ENCODE measurements at regions not wholly inside any gene's neighbourhood (a gene's known extent, or its start where the extent isn't known, plus 50 kb on each side); places are given as distances from the start of the nearest gene placed in this dataset.

DNA sequence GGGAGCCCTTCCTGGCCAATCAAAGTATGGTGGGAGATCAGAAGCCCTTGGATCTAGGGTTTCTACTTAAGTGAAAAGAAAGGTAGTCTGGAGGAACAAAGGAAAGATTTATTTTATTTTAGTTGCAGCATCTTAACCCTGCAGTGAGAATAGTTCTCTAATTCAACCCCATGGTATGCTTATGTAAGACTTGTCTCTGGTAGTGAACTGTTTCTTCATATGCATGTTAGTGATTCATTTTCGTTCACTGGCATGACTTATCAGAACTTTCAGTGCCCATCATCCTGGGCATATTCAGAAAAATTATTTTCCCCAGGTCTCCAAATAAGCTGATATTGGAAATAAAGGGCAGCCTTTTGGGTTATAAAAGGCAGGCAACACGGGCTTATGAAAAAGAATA is 1058.8 kb downstream of the NLGN4Y start:
- H3K4me3 Mint-ChIP-seq, result no peak overlapping the region
- H3K9me3 Mint-ChIP-seq, result no peaks in the 10 kb centered on the region
- no peak overlapping the region for H3K27ac Mint-ChIP-seq
- H3K27me3 Mint-ChIP-seq, result no peaks in the 10 kb centered on the region
- no peak for DNase-seq
- H3K4me1 Mint-ChIP-seq, result no peaks in the 10 kb centered on the region
- CTCF ChIA-PET, result no interaction called here
- H3K36me3 Mint-ChIP-seq, result no peaks in the 10 kb centered on the region

DNA sequence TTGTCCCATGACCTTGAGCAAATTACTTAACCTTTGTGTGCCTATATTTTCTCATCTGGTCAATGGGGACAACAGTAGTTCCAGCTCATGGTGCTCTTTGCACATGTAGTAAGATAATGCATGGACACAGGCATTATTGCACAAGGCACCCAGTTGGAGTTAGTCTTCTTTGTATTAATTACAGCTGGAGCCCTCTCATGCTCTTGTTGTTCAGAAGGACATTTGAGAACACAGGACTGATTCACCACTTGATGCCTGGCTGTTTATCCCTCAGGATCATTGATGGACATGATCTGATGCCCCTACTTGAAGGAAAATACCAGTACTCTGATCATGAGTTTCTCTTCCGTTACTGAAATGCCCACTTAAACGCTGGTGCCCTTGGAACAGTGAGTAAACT is 1068.6 kb downstream of the NLGN4Y start:
- CTCF ChIA-PET, result no interaction called here
- H3K9me3 Mint-ChIP-seq, result no peaks in the 10 kb centered on the region

DNA sequence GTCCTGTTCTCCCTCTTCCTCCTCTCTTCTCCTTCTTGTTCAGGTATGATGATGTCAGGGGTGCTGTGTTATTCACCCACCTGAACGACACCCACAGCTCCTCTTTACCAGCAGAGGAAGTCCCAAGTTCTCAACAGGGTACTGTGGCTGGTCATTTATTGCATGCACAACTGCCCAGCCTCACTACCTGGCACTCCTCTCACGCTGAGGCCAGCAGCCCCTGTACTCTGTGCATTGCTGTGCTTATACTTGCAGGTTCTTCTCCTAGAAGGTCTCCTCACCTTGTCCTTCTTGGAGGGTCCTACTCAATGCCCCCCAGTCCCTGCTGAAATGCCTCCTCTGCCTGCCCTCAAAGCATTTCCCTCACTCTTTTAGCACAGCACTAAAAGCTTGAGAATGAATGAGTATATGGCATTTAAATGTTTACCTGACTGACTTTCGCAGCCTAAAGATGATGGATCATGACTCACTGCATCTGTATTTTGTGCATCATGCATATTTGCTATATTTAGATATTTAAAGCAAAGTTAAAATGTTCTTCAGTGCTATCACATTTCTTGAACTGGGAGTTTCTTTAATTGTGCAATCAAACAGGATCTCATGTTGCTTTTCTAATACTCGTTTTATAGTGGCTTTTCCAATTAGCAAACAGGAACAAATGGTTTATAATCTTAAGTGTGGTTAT is 1069.3 kb downstream of the NLGN4Y start:
- no peaks in the 10 kb centered on the region for H3K36me3 Mint-ChIP-seq
- H3K4me1 Mint-ChIP-seq, result no peaks in the 10 kb centered on the region
- CTCF ChIA-PET, result no interaction called here
- no peaks in the 10 kb centered on the region for H3K9me3 Mint-ChIP-seq
- DNase-seq, result no peak
- no peaks in the 10 kb centered on the region for H3K27me3 Mint-ChIP-seq
- H3K27ac Mint-ChIP-seq, result no peak overlapping the region
- H3K4me3 Mint-ChIP-seq, result no peak overlapping the region

More for the DNA sequence above, 1068.6 kb downstream of the NLGN4Y start:
- Mint-ChIP-seq H3K4me1 (no peaks in the 10 kb centered on the region), H3K36me3 (no peaks in the 10 kb centered on the region), H3K27me3 (no peaks in the 10 kb centered on the region), H3K27ac (no peak overlapping the region), H3K4me3 (no peak overlapping the region)
- no peak for DNase-seq

DNA sequence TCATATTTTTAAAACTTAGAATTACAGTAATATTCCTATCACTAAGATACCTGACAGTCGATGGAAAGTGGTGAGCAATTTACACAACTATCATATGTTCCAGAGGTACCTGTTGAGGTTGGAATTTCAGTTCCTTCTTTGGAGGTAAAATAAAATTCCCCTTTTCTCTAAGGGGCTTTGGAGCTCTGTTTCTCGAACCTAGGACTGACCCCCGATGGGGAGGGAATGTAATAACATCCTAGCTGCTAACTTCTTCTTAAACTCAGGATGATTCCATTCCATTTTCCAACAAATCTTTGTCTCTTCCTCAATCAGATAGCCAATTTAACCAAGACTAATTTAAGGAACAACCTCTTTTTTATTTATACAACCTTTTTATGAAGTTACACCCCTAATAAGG is 1069.8 kb downstream of the NLGN4Y start:
- H3K27ac Mint-ChIP-seq, result no peak overlapping the region
- H3K27me3 Mint-ChIP-seq, result no peaks in the 10 kb centered on the region
- no peak for DNase-seq
- no peaks in the 10 kb centered on the region for H3K36me3 Mint-ChIP-seq
- H3K4me3 Mint-ChIP-seq, result no peak overlapping the region
- CTCF ChIA-PET, result no interaction called here
- no peaks in the 10 kb centered on the region for H3K4me1 Mint-ChIP-seq
- H3K9me3 Mint-ChIP-seq, result no peaks in the 10 kb centered on the region

DNA sequence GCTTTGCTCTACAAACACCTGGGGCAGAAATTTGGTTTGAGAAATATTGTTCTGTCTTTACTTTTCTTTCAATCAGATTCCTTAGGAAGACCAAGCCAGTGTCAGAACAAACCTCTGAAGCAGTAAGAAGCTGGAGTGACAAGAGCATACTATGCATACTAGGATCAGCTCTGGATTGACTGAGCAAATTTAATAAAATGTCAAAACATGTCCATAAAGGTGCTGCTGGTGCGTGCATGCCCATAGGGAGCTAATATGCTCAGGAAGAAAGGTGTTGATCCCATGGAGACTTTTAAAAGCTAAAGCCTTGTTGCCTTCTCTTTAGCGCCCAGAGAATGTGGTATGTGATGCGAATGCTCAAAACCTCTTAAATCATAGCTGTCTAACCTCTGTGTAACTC is 1076.2 kb downstream of the NLGN4Y start:
- H3K9me3 Mint-ChIP-seq, result no peaks in the 10 kb centered on the region
- CTCF ChIA-PET, result no interaction called here
- no peaks in the 10 kb centered on the region for H3K27me3 Mint-ChIP-seq
- no peaks in the 10 kb centered on the region for H3K36me3 Mint-ChIP-seq
- no peaks in the 10 kb centered on the region for H3K4me1 Mint-ChIP-seq
- H3K27ac Mint-ChIP-seq, result no peak overlapping the region
- no peak overlapping the region for H3K4me3 Mint-ChIP-seq
- DNase-seq, result no peak

DNA sequence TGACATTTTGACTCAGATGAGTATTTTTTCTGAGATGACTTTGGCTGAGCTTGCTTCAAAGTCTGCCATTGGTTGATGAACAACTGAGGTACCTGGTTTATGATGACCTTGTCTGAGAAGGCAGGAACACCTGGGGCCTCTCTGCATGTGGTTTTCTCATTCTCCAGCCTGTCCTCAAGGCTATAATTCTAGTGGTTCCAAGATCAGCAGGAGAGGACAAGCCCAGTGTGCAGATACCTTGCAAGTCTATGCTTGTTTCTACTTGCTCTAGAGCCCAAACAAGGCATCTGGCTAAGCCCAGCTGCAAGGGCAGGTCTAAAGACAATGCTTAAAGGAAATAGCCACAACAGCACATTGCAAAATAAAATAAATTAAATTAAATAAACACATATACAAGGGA is 1100.0 kb downstream of the NLGN4Y start:
- CTCF ChIA-PET, result no interaction called here
- Mint-ChIP-seq H3K4me3 (no peak overlapping the region), H3K27me3 (no peaks in the 10 kb centered on the region)

DNA sequence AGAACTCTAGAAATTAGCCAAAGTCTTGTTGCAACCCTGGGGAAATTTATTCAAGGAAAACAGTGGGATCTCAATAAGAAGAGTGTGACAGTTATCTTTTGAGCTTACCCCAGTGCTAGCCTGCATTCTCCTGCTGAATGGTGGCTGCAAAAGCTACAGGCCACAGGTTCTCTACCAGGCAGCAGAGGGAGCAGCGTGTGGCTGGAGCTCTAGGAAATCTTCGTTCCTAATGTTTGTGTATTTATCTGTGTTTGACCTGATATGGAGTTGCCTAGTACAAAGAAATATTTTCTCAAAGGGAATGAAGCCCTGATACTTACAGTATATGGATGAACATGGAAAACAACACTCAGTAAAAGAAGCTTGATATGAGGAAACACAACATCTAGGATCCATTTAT is 1100.6 kb downstream of the NLGN4Y start:
- Mint-ChIP-seq H3K27me3 (no peaks in the 10 kb centered on the region), H3K27ac (no peak overlapping the region), H3K36me3 (no peaks in the 10 kb centered on the region), H3K9me3 (no peaks in the 10 kb centered on the region), H3K4me1 (no peaks in the 10 kb centered on the region), H3K4me3 (no peak overlapping the region)
- DNase-seq, result no peak
- CTCF ChIA-PET, result no interaction called here

More for the DNA sequence above, 1100.0 kb downstream of the NLGN4Y start:
- no peak for DNase-seq
- H3K36me3 Mint-ChIP-seq, result no peaks in the 10 kb centered on the region
- no peak overlapping the region for H3K27ac Mint-ChIP-seq
- no peaks in the 10 kb centered on the region for H3K4me1 Mint-ChIP-seq
- H3K9me3 Mint-ChIP-seq, result no peaks in the 10 kb centered on the region

DNA sequence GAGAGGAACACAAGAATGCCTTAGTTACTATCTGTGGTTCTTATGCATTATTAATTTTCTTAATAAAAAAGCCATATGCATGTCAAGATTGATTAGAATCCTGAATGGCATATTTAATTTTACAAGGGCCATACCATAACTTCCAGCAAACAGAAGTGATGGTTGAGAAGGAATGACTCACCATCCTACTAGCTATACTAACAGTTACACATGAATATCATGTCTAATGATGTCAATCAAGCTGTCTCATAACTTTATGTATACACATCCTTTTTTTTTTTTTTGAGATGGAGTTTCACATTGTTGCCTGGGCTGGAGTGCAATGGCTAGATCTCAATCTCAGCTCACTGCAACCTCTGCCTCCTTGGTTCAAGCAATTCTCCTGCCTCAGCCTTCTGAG is 1123.9 kb downstream of the NLGN4Y start:
- Mint-ChIP-seq H3K27ac (no peak overlapping the region), H3K36me3 (no peaks in the 10 kb centered on the region), H3K9me3 (no peaks in the 10 kb centered on the region), H3K4me1 (no peaks in the 10 kb centered on the region), H3K4me3 (no peak overlapping the region), H3K27me3 (no peaks in the 10 kb centered on the region)
- CTCF ChIA-PET, result no interaction called here
- DNase-seq, result no peak

DNA sequence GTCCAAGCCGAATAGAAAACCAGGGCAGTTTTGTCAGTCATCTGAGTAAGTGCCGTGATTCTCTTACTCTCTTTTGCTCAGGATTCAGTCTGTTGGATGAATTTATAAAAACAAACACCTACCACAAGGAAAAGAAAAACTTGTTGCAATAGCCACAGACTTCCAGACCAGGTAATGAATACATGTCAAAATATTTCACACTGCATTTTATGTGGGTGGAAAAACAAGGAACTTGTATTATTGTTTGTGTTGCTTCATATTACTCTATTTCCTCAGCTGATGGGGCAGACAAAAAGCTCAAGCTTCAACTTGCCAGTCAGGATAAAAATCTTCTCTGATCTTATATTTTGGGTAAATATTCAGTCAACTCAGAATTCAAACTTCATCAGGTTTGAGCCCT is 1125.7 kb downstream of the NLGN4Y start:
- H3K9me3 Mint-ChIP-seq, result no peaks in the 10 kb centered on the region
- H3K36me3 Mint-ChIP-seq, result no peaks in the 10 kb centered on the region
- no peak overlapping the region for H3K4me3 Mint-ChIP-seq
- DNase-seq, result no peak
- H3K27me3 Mint-ChIP-seq, result no peaks in the 10 kb centered on the region
- CTCF ChIA-PET, result no interaction called here
- no peaks in the 10 kb centered on the region for H3K4me1 Mint-ChIP-seq
- H3K27ac Mint-ChIP-seq, result no peak overlapping the region

DNA sequence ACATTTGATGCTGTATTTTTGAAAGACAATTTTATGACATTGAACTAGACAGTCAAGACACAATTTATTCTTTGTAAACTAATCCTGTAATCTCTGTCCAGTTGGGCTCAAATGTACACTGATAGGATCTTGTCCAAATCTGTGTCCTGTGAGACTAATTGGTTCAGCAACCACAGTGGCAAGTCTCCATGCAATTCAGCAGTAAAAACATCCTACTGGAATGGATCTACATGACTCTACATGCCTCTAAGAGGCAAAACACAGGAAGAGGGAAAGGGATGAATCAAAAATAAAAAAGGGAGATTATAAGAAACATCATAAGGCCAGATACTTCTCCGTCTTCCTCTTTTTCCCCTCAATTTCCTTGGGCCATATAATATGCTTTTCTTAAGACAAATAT is 1164.2 kb downstream of the NLGN4Y start:
- Mint-ChIP-seq H3K27ac (no peak overlapping the region), H3K4me1 (no peaks in the 10 kb centered on the region), H3K36me3 (no peaks in the 10 kb centered on the region), H3K27me3 (no peaks in the 10 kb centered on the region), H3K4me3 (no peak overlapping the region), H3K9me3 (no peaks in the 10 kb centered on the region)
- CTCF ChIA-PET, result no interaction called here
- no peak for DNase-seq

DNA sequence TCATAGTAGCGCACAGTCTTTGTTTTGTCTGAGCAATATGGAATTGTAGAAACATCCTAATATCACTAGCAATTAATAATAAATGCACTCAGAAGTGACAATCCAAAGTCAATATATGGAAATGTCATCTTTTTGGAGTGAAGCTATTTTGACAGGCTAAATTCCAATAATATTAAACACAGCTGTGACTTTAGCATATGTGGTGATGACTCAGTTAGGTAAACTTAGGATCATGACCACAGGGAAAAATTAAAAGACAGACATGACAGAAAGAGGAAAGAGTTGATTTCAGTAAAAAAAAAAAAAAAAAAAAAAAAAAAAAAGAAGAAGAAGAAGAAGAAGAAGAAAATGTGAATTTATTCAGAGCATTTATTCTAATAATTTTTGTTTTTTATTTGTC is 1165.7 kb downstream of the NLGN4Y start:
- Mint-ChIP-seq H3K27me3 (no peaks in the 10 kb centered on the region), H3K9me3 (no peaks in the 10 kb centered on the region), H3K4me3 (no peak overlapping the region), H3K27ac (no peak overlapping the region), H3K4me1 (no peaks in the 10 kb centered on the region), H3K36me3 (no peaks in the 10 kb centered on the region)
- DNase-seq, result no peak
- CTCF ChIA-PET, result no interaction called here

DNA sequence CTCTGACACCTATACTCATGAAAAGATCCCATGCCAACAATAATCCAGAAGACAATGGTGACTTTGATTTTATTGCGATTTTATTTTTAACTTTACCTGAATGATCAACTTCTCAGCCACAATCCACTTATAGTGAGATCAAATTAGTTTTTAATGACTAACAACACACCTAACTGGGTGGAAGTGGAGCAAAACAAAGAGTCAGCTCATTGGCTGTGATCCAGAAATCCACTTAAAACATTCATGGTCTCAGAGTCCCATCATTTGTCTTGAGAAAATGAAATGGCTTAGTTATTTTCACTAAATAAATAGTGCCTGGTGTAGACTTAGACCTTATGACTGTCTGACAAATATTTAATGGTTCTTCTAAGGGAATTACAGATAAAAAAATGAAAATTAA is 1177.8 kb downstream of the NLGN4Y start:
- H3K27me3 Mint-ChIP-seq, result no peaks in the 10 kb centered on the region
- no peak for DNase-seq
- H3K36me3 Mint-ChIP-seq, result no peaks in the 10 kb centered on the region
- no peaks in the 10 kb centered on the region for H3K4me1 Mint-ChIP-seq
- H3K27ac Mint-ChIP-seq, result no peak overlapping the region
- H3K4me3 Mint-ChIP-seq, result no peak overlapping the region
- CTCF ChIA-PET, result no interaction called here
- H3K9me3 Mint-ChIP-seq, result no peaks in the 10 kb centered on the region

DNA sequence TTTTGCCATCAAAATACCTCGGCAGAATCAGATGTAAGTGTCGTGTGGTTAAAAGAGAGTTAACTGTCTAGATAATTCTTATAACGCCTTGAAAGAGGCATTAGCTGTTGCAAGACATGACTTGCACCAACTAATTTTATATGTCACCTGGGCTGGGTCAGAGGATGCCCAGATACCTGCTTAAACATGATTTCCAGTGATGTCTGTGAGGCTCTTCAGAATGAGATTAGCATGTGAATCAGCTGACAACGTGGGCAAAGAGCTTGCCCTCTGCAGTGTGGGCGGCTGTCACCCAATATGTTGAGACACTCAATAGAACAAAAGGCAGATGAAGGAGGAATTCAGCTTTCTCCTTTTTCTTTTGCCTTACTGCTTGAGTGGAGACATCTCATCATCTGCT is 1180.6 kb downstream of the NLGN4Y start:
- H3K36me3 Mint-ChIP-seq, result no peaks in the 10 kb centered on the region
- H3K9me3 Mint-ChIP-seq, result no peaks in the 10 kb centered on the region
- H3K4me3 Mint-ChIP-seq, result no peak overlapping the region
- no peaks in the 10 kb centered on the region for H3K4me1 Mint-ChIP-seq
- CTCF ChIA-PET, result no interaction called here
- H3K27ac Mint-ChIP-seq, result no peak overlapping the region
- no peak for DNase-seq
- H3K27me3 Mint-ChIP-seq, result no peaks in the 10 kb centered on the region

DNA sequence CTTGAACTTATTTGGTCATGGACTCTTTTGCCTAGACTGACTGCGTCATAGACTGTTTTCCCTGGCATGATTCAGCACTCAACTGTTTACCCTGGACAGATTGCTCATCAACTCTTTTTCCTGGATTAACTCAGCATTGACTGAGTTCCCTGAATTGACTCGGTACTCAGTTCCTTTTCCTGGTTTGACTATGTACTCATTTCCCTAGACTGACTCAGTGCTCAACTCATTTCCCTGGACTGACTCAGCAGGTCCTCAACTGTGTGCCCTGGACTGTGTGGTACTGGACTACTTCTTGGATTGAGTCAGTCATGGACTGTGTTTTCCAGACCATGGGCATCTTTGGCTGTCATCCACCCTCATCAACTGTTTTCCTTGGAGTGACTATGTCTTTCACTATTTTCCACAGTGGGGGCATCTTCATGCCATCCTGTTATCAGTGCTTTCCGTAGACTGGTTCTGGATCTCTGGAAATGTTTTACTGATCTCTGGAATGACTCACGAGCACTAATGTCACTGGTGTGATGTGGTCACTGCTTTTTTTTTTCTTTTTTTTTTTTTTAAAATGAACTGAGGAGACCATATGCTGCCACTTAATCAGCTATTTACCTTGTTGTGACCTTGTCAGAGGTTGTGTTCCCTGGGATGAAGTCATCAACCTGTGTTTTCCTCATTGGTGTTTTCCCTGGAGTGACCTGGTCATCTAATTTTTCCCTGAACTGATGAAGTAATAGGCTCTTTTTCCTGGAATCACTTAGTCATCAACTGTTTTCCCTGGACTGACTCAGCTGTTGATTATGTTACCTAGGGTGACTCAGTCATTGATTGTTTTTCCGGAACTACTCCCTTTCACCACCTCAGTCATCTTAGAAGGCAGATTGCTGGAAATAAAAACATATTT is 1225.5 kb downstream of the NLGN4Y start:
- no peak overlapping the region for H3K4me3 Mint-ChIP-seq
- CTCF ChIA-PET, result no interaction called here
- H3K36me3 Mint-ChIP-seq, result no peaks in the 10 kb centered on the region
- H3K27ac Mint-ChIP-seq, result no peak overlapping the region
- DNase-seq, result no peak
- H3K4me1 Mint-ChIP-seq, result no peaks in the 10 kb centered on the region
- peaks cover 3% of the 10 kb centered on the region for H3K9me3 Mint-ChIP-seq
- H3K27me3 Mint-ChIP-seq, result no peaks in the 10 kb centered on the region

DNA sequence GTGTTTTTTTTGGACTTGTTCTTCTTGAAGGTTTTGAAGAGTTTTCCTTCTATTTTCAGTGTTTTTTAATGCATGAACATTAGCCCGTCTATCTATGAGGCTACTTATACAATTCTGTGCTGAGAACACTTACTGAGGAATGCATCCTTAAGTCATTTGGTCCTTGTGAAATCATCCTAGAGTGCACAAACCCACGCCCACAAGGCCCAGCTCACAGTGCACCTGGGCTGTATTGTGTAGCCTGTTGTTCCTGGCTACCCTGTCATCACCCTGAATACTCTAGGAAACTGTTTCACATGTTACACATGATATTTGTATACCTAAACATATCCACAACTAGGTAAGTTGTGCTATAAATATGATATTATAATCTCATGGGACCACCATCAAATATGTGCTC is 1226.7 kb downstream of the NLGN4Y start:
- DNase-seq, result no peak
- no peaks in the 10 kb centered on the region for H3K4me1 Mint-ChIP-seq

More for the DNA sequence above, 1226.7 kb downstream of the NLGN4Y start:
- Mint-ChIP-seq H3K4me3 (no peak overlapping the region), H3K27me3 (no peaks in the 10 kb centered on the region), H3K36me3 (no peaks in the 10 kb centered on the region), H3K27ac (no peak overlapping the region), H3K9me3 (no peaks in the 10 kb centered on the region)
- CTCF ChIA-PET, result no interaction called here
